ENCODE measurements at regions not wholly inside any gene's neighbourhood (a gene's known extent, or its start where the extent isn't known, plus 50 kb on each side); places are given as distances from the start of the nearest gene placed in this dataset.
"Not testable (repeated sequence)": the region's sequence is repeated elsewhere in the genome, so short reads cannot be mapped to it uniquely, and the experiment has no call there.

- no peak for DNase-seq
Measured at GRCh38 chr14:57150449-57150848, 118.3 kb downstream of the EXOC5 start.

- DNase-seq = no peak
Measured at GRCh38 chr14:57139173-57139572, 129.5 kb downstream of the EXOC5 start.

- DNase-seq = peak in 28 of 51 donors; percentile 1 to 42 (median 4)
Measured at GRCh38 chr14:57136669-57137328, 131.9 kb downstream of the EXOC5 start.

GRCh38 chr14:57127809-57128208 lies 140.9 kb downstream of the EXOC5 start:
- DNase-seq = not testable (repeated sequence)

- no peak for DNase-seq
Measured at GRCh38 chr14:57122129-57122528, 146.6 kb downstream of the EXOC5 start.

GRCh38 chr14:57112072-57112807 lies 156.5 kb downstream of the EXOC5 start:
- not testable (repeated sequence) for DNase-seq

GRCh38 chr14:57110411-57110810 lies 158.3 kb downstream of the EXOC5 start:
- DNase-seq = not testable (repeated sequence)

- no peak for DNase-seq
Measured at GRCh38 chr14:57091030-57091608, 177.6 kb downstream of the EXOC5 start.

GRCh38 chr14:57089901-57090300 lies 178.8 kb downstream of the EXOC5 start:
- DNase-seq = no peak

- no peak for DNase-seq
Measured at GRCh38 chr14:57087841-57088240, 180.9 kb downstream of the EXOC5 start.

GRCh38 chr14:57086271-57087162 lies 182.2 kb downstream of the EXOC5 start:
- no peak for DNase-seq

- DNase-seq = no peak
Measured at GRCh38 chr14:57085801-57086200, 182.9 kb downstream of the EXOC5 start.

- no peak for DNase-seq
Measured at GRCh38 chr14:57085043-57085442, 183.7 kb downstream of the EXOC5 start.

- no peak for DNase-seq
Measured at GRCh38 chr14:57080691-57081090, 188.0 kb downstream of the EXOC5 start.

- DNase-seq = no peak
Measured at GRCh38 chr14:57078054-57078453, 190.7 kb downstream of the EXOC5 start.

- no peak for DNase-seq
Measured at GRCh38 chr14:57073986-57074385, 194.7 kb downstream of the EXOC5 start.

GRCh38 chr14:57071639-57072038 lies 197.1 kb downstream of the EXOC5 start:
- DNase-seq = no peak

- DNase-seq = no peak
Measured at GRCh38 chr14:57069702-57070101, 199.0 kb downstream of the EXOC5 start.

GRCh38 chr14:57068511-57068910 lies 200.2 kb downstream of the EXOC5 start:
- DNase-seq = no peak

- peak in 28 of 51 donors; percentile 0 to 60 (median 12) for DNase-seq
Measured at GRCh38 chr14:57066887-57067513, 201.7 kb downstream of the EXOC5 start.

- no peak for DNase-seq
Measured at GRCh38 chr14:57066463-57066862, 202.2 kb downstream of the EXOC5 start.

Data from hypothalamus (tissue), 51 donors.